ENCODE measurements at regions not wholly inside any gene's neighbourhood (a gene's known extent, or its start where the extent isn't known, plus 50 kb on each side); places are given as distances from the start of the nearest gene placed in this dataset.
"Not testable (repeated sequence)": the region's sequence is repeated elsewhere in the genome, so short reads cannot be mapped to it uniquely, and the experiment has no call there.

DNA sequence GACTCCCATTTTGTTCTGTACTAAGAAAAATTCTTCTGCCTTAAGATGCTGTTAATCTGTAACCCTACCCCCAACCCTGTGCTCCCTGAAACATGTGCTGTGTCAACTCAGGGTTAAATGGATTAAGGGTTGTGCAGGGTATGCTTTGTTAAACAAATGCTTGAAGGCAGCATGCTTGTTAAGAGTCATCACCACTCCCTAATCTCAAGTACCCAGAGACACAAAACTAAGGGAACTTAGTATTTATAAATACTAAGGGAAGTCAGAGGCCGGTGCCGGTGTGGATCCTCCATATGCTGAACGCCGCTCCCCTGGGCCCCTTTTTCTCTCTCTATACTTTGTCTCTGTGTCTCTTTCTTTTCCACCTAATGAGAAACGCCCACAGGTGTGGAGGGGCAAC lies 593.2 kb upstream of the HTR2C start:
- DNase-seq (ENCODE audit: low read depth in 4 of 6, low spot score in 6 of 6); H3K4me1 ChIP-seq (ENCODE audit: control insufficient read depth, insufficient read depth, low read length); H3K27me3 ChIP-seq (ENCODE audit: control insufficient read depth, insufficient read depth, low read length); H3K9me3 ChIP-seq (ENCODE audit: control insufficient read depth, insufficient read depth, low read length); H3K4me3 ChIP-seq (ENCODE audit: low read depth, low read length); H3K36me3 ChIP-seq (ENCODE audit: control insufficient read depth, insufficient read depth, low read length); H3K27ac ChIP-seq (ENCODE audit: low read depth, low read length): not testable (repeated sequence)
- WGBS (ENCODE audit: insufficient coverage) = 19% methylated on average over 2 of the region's 5 CpGs

DNA sequence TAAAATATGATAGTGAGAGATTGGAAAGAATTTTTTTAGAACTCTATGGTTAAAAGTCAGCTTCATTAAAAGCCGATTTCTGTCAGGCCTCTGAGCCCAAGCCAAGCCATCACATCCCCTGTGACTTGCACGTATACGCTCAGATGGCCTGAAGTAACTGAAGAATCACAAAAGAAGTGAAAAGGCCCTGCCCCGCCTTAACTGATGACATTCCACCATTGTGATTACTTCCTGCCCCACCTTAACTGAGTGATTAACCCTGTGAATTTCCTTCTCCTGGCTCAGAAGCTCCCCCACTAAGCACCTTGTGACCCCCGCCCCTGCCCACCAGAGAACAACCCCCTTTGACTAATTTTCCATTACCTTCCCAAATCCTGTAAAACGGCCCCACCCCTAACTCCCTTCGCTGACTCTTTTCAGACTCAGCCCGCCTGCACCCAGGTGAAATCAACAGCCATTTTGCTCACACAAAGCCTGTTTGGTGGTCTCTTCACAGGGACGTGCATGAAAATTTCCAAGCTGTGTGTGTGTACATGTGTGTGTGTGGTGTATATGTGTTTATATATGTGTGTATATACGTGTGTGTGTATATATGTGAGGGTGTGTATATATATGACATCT lies 595.5 kb upstream of the HTR2C start:
- H3K27me3 ChIP-seq (ENCODE audit: control insufficient read depth, insufficient read depth, low read length); DNase-seq (ENCODE audit: low read depth in 4 of 6, low spot score in 6 of 6); H3K36me3 ChIP-seq (ENCODE audit: control insufficient read depth, insufficient read depth, low read length); H3K4me3 ChIP-seq (ENCODE audit: low read depth, low read length); H3K9me3 ChIP-seq (ENCODE audit: control insufficient read depth, insufficient read depth, low read length); H3K27ac ChIP-seq (ENCODE audit: low read depth, low read length); H3K4me1 ChIP-seq (ENCODE audit: control insufficient read depth, insufficient read depth, low read length): not testable (repeated sequence)
- 78% methylated on average over 7 of the region's 10 CpGs for WGBS (ENCODE audit: insufficient coverage)

DNA sequence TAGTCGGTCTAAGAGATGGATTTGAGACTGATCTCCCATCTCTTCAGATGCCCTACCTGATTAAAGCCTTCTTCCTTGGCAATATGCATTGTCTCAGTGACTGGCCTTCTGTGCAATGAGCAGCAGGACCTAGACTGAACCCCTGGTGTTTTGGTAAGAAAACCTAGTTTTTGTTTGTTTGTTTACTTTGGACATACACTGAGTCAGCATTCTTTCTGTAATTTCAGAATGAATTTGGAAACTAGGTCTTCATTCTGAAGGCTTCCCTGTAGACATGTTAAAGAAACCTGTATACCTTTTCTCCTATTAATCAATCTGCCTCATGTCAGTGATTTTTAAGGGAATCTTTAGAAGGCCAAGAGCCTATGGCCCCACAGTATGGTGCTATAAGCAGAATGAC lies 597.5 kb upstream of the HTR2C start:
- H3K4me1 ChIP-seq (ENCODE audit: control insufficient read depth, insufficient read depth, low read length) = no peaks in the 10 kb centered on the region
- DNase-seq (ENCODE audit: low read depth in 4 of 6, low spot score in 6 of 6) = no peak
- H3K4me3 ChIP-seq (ENCODE audit: low read depth, low read length) = no peak overlapping the region
- H3K27ac ChIP-seq (ENCODE audit: low read depth, low read length) = no peak overlapping the region
- no peaks in the 10 kb centered on the region for H3K9me3 ChIP-seq (ENCODE audit: control insufficient read depth, insufficient read depth, low read length)
- H3K27me3 ChIP-seq (ENCODE audit: control insufficient read depth, insufficient read depth, low read length) = peaks cover 3% of the 10 kb centered on the region
- WGBS (ENCODE audit: insufficient coverage) = no CpG with 5 or more reads among the region's 1 CpG
- no peaks in the 10 kb centered on the region for H3K36me3 ChIP-seq (ENCODE audit: control insufficient read depth, insufficient read depth, low read length)

DNA sequence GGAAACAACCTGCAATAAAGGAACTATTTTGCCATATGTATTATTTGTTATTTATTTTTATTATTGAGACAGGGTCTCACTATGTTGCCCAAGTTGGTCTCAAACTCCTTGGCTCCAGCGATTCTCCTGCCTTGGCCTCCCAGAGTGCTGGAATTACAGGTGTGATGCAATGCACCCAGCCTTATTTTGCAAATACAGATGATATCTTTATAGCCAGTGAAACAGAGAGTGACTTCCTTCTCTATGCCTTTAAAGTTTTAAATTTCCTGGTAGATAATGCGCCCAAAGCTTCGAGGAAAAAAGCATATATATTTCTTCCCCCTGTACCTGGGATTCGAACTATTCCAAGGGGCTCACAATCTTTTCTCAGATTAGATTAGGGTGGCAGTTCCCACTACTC lies 601.1 kb upstream of the HTR2C start:
- H3K9me3 ChIP-seq (ENCODE audit: control insufficient read depth, insufficient read depth, low read length) = no peaks in the 10 kb centered on the region
- no peak overlapping the region for H3K27ac ChIP-seq (ENCODE audit: low read depth, low read length)
- no CpG with 5 or more reads among the region's 4 CpGs for WGBS (ENCODE audit: insufficient coverage)
- no peak overlapping the region for H3K4me3 ChIP-seq (ENCODE audit: low read depth, low read length)
- no peaks in the 10 kb centered on the region for H3K36me3 ChIP-seq (ENCODE audit: control insufficient read depth, insufficient read depth, low read length)
- no peaks in the 10 kb centered on the region for H3K4me1 ChIP-seq (ENCODE audit: control insufficient read depth, insufficient read depth, low read length)
- DNase-seq (ENCODE audit: low read depth in 4 of 6, low spot score in 6 of 6) = no peak
- H3K27me3 ChIP-seq (ENCODE audit: control insufficient read depth, insufficient read depth, low read length) = peaks cover 8% of the 10 kb centered on the region

DNA sequence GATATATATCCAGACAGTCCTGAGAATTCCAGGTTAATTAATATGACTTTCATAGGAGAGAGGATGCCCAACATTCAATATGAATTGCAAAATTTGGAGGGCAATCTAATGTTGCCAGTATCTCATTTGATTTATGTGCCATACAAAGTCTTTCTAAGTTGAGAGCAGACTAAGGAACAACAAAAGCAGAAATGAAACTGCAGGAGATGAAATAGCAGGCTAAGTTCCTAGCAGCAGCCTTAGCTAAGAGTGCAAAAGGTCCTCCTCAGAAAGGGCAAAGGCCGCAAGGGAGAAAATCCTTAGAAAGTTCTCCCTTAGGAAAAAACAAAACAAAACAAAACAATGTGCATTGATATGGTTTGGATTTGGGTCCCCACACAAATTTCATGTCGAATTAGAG lies 602.9 kb upstream of the HTR2C start:
- H3K27ac ChIP-seq (ENCODE audit: low read depth, low read length) = no peak overlapping the region
- peaks cover 8% of the 10 kb centered on the region for H3K27me3 ChIP-seq (ENCODE audit: control insufficient read depth, insufficient read depth, low read length)
- H3K4me1 ChIP-seq (ENCODE audit: control insufficient read depth, insufficient read depth, low read length) = no peaks in the 10 kb centered on the region
- no peak for DNase-seq (ENCODE audit: low read depth in 4 of 6, low spot score in 6 of 6)
- no peak overlapping the region for H3K4me3 ChIP-seq (ENCODE audit: low read depth, low read length)
- H3K9me3 ChIP-seq (ENCODE audit: control insufficient read depth, insufficient read depth, low read length) = no peaks in the 10 kb centered on the region
- no CpG with 5 or more reads among the region's 2 CpGs for WGBS (ENCODE audit: insufficient coverage)
- no peaks in the 10 kb centered on the region for H3K36me3 ChIP-seq (ENCODE audit: control insufficient read depth, insufficient read depth, low read length)

DNA sequence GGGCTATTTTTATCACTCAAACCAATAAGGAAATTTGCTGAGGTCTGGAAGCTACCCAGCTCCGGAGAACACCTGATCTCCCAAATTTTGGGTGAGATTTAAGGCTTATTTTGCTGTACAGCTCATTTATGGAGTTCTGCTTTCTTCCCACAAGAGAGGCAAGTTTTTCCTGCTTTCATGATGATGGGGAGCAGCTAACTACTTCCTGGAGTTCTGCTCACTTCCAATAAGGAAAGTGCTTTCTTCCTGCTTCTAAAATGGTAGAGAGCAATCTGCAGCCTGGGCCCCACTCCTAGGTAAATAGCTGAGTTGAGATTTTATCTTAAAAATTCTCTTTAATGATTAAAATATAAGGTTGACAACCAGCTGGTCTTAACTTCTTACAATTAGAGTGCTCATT lies 606.0 kb upstream of the HTR2C start:
- Histone ChIP-seq H3K27me3 (ENCODE audit: control insufficient read depth, insufficient read depth, low read length) (peaks cover 5% of the 10 kb centered on the region), H3K27ac (ENCODE audit: low read depth, low read length) (no peak overlapping the region), H3K4me1 (ENCODE audit: control insufficient read depth, insufficient read depth, low read length) (no peaks in the 10 kb centered on the region), H3K9me3 (ENCODE audit: control insufficient read depth, insufficient read depth, low read length) (no peaks in the 10 kb centered on the region), H3K4me3 (ENCODE audit: low read depth, low read length) (no peak overlapping the region), H3K36me3 (ENCODE audit: control insufficient read depth, insufficient read depth, low read length) (no peaks in the 10 kb centered on the region)
- DNase-seq (ENCODE audit: low read depth in 4 of 6, low spot score in 6 of 6) = no peak
- WGBS (ENCODE audit: insufficient coverage) = no CpG with 5 or more reads among the region's 1 CpG

DNA sequence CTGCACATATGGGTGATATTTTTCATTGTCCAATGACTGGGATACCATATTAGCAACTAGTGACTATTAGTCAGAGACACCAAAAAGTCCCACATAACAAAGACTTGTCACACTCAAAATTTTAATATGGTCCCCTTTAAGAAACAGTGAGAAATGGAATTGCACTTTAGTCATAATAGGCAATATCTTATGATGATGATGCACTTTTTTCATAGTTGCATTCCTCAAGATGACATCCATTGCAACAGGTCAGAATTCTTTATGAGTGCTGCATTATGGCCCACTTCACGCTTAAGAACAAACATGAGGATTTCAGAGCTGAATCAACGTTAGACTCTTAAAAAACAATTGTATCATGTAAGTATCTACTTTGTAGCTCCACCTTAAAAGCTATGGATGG lies 608.4 kb upstream of the HTR2C start:
- WGBS (ENCODE audit: insufficient coverage) = no CpG with 5 or more reads among the region's 2 CpGs
- Histone ChIP-seq H3K27me3 (ENCODE audit: control insufficient read depth, insufficient read depth, low read length) (peaks cover 5% of the 10 kb centered on the region), H3K27ac (ENCODE audit: low read depth, low read length) (no peak overlapping the region), H3K4me3 (ENCODE audit: low read depth, low read length) (no peak overlapping the region), H3K36me3 (ENCODE audit: control insufficient read depth, insufficient read depth, low read length) (no peaks in the 10 kb centered on the region), H3K9me3 (ENCODE audit: control insufficient read depth, insufficient read depth, low read length) (no peaks in the 10 kb centered on the region), H3K4me1 (ENCODE audit: control insufficient read depth, insufficient read depth, low read length) (no peaks in the 10 kb centered on the region)
- no peak for DNase-seq (ENCODE audit: low read depth in 4 of 6, low spot score in 6 of 6)

DNA sequence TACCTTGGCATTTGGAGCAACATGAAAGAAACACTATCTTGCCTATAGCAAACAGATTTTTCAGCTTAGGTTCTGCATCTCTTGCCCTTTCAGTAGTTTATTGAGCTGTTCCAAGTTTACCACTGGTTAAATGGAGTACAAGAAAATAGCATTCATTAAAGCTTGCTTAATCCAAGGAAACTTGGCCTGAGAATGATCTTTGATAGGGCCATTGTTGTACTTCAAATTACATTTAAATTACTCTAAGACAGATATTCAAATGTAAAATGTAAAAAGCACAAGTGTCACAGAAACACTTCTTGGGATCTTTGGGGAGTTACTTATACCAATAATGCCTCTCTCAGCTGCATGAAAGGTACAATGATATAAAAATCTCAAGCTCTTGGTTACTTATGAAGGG lies 609.0 kb upstream of the HTR2C start:
- Histone ChIP-seq H3K36me3 (ENCODE audit: control insufficient read depth, insufficient read depth, low read length) (no peaks in the 10 kb centered on the region), H3K9me3 (ENCODE audit: control insufficient read depth, insufficient read depth, low read length) (no peaks in the 10 kb centered on the region), H3K27ac (ENCODE audit: low read depth, low read length) (no peak overlapping the region), H3K4me1 (ENCODE audit: control insufficient read depth, insufficient read depth, low read length) (no peaks in the 10 kb centered on the region), H3K4me3 (ENCODE audit: low read depth, low read length) (no peak overlapping the region), H3K27me3 (ENCODE audit: control insufficient read depth, insufficient read depth, low read length) (peaks cover 3% of the 10 kb centered on the region)
- DNase-seq (ENCODE audit: low read depth in 4 of 6, low spot score in 6 of 6) = peak in 1 of 6 donors; percentile 2

DNA sequence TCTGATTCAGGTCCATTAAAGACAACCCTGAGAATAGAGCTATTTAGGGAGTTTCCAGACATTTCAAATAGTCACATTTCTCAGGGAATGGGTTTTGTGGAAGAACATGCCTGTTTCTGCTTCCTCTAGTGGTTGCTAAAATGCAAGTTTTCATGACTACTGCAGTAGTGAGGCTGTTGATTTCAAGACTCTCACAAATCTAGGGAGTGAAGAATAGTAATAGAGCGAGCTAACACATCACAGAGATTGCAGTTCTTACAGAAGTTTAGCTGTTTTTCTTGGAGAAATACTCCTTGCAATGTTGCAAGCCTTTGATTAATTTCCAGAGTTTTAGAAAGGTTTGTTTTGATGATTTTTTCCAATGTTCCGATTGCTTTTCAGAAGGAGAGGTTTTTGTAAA lies 610.2 kb upstream of the HTR2C start:
- DNase-seq (ENCODE audit: low read depth in 4 of 6, low spot score in 6 of 6) = peak in 1 of 6 donors; percentile 6
- H3K9me3 ChIP-seq (ENCODE audit: control insufficient read depth, insufficient read depth, low read length) = no peaks in the 10 kb centered on the region
- H3K36me3 ChIP-seq (ENCODE audit: control insufficient read depth, insufficient read depth, low read length) = no peaks in the 10 kb centered on the region
- WGBS (ENCODE audit: insufficient coverage) = no CpG with 5 or more reads among the region's 2 CpGs
- no peak overlapping the region for H3K27ac ChIP-seq (ENCODE audit: low read depth, low read length)
- H3K4me3 ChIP-seq (ENCODE audit: low read depth, low read length) = no peak overlapping the region
- H3K4me1 ChIP-seq (ENCODE audit: control insufficient read depth, insufficient read depth, low read length) = no peaks in the 10 kb centered on the region
- peaks cover 3% of the 10 kb centered on the region for H3K27me3 ChIP-seq (ENCODE audit: control insufficient read depth, insufficient read depth, low read length)

DNA sequence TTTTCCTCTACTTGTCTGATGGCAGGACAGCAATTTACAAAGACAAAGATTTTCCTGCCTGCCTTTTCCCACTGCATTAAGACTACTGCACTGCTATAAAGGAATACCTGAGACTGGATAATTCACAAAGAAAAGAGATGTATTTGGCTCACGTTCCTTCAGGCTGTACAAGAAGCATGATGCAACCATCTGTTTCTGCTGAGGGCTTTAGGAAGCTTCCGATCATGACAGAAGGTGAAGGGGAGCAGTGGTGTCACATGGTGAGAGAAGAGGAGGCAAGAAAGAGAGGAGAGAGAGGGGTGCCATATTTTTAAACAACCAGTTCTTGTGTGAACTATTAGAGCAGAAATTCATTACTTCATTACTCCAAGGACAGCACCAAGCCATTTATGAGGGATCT lies 617.1 kb upstream of the HTR2C start:
- no peak for DNase-seq (ENCODE audit: low read depth in 4 of 6, low spot score in 6 of 6)
- H3K27ac ChIP-seq (ENCODE audit: low read depth, low read length) = no peak overlapping the region
- no peaks in the 10 kb centered on the region for H3K9me3 ChIP-seq (ENCODE audit: control insufficient read depth, insufficient read depth, low read length)
- WGBS (ENCODE audit: insufficient coverage) = 40% methylated on average over 1 of the region's 2 CpGs
- H3K4me3 ChIP-seq (ENCODE audit: low read depth, low read length) = no peak overlapping the region
- H3K4me1 ChIP-seq (ENCODE audit: control insufficient read depth, insufficient read depth, low read length) = no peaks in the 10 kb centered on the region
- H3K36me3 ChIP-seq (ENCODE audit: control insufficient read depth, insufficient read depth, low read length) = no peaks in the 10 kb centered on the region
- H3K27me3 ChIP-seq (ENCODE audit: control insufficient read depth, insufficient read depth, low read length) = no peaks in the 10 kb centered on the region

Data from spinal cord (tissue), 9 donors.